ENCODE measurements at regions not wholly inside any gene's neighbourhood (a gene's known extent, or its start where the extent isn't known, plus 50 kb on each side); places are given as distances from the start of the nearest gene placed in this dataset.
"Not testable (repeated sequence)": the region's sequence is repeated elsewhere in the genome, so short reads cannot be mapped to it uniquely, and the experiment has no call there.

DNA sequence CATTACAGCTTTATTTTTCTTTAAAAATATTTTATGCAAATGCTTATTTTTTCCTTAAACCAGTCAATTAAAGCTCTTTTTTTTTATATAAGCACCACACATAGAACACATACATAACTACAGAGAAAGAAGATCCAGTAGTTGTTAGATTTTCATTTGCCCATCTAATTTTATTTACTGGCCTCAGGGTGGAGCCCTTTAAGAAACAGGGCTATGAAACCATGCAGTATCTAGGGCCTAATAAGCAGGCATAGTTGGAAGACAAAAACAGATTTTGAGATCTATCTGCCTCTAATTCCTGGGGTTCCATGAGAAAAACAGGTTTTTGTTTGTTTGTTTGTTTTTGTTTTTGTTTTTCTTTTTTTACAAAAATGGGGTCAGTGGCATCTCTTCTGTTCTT, 120.6 kb downstream of the BCHE start:
- no peak for DNase-seq

DNA sequence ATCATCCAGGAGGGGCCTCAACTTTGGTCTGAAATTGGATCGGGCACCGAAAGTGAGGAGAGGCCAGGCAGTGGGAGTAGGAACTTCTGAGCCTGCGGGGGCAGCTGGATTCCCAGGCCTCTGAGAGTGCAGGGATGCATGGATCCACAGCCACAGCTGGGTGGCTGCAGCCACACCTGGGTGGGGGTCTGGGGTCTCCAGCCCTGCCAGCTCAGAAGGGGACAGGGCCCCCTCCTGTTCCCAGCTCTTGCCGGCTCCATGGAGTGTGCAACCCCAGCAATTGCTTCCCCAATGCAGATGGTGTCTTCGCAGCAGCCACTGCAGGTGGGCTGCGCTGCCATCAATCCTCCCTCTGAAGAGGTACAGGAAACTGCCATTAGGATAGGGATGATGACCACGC, 123.7 kb downstream of the BCHE start:
- DNase-seq = no peak

DNA sequence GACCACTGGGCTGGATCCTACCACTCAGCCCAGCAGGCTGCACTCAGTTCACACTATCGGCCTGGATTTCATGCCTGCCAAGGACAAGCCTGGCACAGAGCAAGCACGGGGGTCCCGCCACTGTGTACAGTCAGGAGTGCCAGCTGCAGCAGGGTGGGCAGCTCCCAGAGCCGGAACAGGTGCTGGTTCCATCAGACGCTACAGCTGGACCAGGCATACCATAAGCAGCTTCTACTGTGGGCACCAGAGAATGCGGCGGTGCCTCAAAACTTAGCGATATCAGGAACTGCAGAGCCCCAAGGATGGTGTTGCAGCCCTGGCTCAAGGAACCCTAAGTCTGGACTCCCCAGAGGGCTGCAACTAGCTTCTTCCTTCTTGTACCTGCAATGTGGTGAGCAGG, 124.8 kb downstream of the BCHE start:
- no peak for DNase-seq

DNA sequence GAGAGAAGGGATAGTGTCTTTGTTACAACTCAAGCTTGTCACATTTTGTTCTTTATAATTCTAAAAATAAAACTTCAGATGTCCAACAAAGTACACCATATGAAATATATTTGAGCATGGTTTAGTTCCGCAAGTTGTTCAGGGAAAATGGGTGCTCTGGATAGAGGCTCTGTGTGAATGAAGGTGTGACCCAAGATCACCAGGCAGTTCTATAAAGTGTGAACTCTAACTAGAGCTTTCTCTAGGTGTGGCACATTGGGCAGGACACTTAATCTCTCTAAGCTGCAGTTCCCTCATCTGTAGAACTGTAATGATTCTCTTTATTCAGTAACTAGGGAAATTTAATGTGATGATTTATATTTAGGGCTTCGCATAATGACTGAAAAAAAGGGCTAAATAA, 139.3 kb downstream of the BCHE start:
- no peak for DNase-seq

DNA sequence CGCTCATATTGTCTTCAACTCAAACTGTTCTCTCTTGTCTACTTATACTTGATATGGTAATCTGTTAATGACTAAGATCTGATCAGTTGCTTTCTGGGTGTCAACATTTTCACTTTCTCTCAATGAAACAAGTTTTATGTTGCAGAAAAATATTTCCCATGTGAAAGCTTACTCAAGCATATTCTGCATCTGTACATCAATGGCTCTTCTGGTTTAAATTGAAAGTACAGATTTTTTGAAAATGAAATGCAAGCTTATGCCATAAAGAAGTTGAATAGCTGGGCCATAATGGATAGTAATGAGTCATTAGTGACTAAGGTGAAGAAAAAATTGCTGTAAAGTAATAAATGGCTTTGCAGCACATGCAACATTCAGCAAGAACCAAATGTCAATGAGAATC, 140.7 kb downstream of the BCHE start:
- DNase-seq = no peak

DNA sequence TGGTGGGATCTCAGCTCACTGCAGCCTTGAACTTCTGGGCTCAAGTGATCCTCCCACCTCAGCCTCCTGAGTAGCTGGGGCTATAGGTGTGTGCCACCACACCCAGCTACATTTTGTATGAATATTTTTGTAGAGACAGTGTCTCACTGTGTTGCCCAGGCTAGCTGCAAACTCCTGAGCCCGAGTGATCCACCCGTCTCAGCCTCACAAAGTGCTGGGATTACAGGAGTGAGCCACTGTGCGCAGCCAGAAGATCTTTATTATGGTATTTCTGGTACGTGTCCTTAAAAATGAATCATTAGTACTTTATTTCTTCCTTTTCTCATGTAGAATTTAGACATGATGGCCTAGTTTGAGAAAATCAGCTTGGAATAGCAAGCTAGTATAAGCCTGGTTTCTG, 153.3 kb downstream of the BCHE start:
- DNase-seq = no peak

DNA sequence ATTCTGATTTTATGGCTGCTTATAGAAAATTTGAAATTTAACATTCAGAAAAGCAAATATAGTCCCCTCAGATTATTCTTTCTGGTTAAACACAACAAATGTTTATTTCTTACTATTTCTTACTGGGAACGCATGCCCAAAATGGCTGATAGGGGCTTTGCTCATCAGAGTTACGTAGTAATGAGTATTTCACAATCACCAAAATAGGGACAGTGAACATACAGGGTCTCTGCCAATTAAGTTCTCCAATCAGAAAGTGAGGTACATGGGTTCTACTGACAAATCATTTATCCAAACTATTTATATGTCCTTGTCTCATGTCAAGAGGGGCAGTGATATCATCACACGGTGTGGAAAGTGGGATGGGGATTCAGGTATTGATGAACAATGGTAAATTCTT, 154.5 kb downstream of the BCHE start:
- DNase-seq = no peak

DNA sequence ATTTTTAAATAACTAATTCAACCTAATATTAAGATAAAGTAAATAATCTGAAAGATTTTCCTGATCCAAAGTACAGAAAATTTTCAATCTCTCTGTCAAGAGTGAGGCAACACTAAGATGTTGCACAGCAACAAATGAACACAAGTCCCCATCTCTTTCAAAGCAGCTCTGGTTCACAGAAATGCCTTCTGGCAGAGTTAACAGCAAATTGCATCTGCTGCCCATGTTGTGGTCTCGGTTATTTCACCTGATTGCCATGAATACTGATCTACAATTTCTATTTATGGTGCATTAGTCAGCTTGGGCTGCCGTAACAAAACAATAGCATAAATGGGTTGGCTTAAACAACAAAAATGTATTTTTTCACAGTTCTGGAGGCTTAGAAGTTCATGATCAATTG, 167.3 kb downstream of the BCHE start:
- DNase-seq = no peak

DNA sequence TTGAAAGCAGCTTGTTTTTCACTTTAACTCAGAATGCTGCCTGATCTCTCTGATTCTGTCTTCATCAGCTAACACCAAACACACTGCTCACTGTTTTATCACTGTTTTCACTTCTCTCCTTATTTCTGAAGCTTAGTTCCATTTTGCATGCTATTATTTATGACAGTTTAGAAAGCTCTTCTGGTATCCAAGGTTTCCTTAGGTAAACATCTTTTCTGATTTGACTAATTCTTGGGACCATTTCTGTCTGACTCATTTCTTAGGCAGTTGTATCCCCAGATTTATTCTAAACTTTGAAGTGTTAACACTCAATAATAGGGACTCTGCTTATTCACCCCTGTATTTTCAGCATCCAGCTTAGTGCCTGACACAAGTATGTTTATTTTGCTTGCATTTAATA, 167.7 kb downstream of the BCHE start:
- DNase-seq = no peak

DNA sequence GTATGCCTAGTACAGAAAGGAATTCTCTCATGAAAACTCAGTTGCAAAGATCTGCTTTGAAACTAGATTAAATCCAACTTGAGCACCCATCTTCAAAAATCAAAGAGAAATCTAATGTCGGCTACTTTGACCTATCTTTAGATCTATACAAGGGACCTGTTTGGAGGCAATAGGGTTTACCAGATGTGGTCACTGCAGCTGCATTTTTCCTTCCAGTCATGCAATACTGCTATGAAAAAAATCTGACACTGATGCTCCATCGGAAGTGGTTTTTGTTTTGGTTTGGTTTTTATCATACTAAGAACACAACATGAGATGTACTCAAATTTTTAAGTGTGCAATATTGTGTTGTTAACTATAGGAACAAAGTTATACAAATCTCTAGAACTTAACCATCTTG, 169.5 kb downstream of the BCHE start:
- no peak for DNase-seq

DNA sequence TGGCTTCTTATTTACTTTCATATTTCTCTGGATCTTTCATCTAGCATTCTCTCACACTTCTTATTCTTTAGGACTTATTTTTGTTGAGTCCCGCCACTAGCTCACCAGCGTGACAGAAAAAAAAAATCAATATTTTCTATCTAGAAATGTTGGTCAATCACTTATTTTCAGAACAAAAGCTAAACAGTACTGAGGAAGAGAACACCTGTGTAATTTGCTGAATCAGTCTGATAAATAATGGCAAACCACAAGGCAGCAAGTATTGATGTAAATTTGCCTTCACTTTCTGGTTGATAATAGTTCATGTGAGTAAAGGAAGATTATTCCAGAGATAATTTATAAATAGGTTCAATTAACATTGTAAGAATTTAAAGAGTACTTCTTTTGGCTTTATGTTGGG, 179.2 kb downstream of the BCHE start:
- DNase-seq = no peak

DNA sequence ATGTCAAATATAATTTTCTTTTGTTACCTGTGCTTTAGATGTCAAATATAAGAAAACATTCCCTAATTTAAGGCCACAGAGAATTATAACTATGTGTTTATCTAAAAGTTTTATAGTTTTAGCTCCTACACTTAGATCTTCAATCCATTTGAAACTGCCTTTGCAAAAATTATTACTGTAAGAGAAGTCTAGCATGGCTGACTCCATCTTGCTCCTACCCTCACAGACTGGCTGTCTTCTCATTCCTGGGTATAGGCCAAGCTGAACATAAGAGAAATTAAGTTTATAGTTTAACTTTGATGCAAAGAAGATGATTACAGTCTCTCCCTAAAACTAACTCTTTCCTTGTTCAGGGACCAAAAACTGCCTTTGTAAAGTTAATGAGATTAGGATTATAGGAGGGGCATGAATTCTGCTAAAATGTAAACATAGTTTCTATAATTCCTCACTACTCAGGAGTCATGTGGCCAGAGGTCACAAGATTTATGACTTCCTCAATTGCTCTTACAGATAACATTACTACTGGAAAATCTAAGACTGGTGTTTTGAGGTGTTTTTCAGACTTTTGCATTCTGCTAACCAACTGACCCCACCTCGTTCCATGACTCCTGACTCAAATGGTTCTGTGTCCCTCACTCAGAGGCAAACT, 184.0 kb downstream of the BCHE start:
- no peak for DNase-seq

DNA sequence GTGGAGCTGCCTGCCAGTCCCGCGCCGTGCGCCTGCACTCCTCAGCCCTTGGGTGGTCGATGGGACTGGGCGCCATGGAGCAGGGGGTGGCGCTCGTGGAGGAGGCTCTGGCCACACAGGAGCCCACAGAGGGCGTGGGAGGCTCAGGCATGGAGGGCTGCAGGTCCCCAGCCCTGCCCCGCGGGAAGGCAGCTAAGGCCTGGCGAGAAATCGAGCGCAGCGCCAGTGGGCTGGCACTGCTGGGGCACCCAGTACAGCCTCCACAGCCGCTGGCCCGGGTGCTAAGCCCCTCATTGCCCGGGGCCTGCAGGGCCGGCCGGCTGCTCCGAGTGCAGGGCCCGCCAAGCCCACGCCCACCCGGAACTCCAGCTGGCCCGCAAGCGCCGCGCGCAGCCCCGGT, 187.9 kb downstream of the BCHE start:
- DNase-seq = not testable (repeated sequence)

DNA sequence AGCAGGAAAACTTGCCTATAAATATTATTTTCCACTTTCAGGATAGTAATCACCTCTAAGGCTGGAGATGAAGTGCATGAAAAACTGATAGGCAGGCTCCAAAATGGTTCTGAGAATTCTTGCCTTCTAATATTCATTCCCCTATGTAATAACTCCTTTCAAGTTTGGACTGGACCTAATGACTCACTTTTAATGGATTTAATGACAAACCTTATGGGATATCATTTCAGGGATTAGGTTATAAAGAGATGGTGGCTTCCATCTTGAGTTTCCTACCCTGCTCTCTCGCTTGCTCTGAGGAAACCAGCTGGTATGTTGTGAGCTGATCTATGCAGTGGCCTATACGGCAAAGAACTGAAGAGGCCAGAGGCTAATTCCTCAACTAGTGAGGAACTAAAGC, 192.0 kb downstream of the BCHE start:
- no peak for DNase-seq

DNA sequence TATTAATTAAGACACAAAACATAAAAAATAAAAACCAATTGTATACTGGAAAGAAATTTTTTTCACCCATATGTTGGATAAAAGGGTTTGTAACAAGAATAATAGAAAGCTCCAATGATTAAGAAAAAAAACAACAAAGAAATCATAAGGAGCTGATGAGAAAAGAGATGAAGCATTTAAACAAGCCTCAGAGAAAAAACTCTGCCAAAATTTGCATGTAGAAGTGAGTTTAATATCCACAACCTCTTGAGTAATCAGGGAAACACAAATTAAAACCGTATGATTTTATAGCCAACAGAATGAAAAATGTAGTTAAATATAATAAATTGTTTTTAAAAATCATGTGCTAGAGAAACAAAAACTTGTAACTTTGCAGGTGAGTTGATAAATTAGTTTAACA, 192.9 kb downstream of the BCHE start:
- DNase-seq = no peak

DNA sequence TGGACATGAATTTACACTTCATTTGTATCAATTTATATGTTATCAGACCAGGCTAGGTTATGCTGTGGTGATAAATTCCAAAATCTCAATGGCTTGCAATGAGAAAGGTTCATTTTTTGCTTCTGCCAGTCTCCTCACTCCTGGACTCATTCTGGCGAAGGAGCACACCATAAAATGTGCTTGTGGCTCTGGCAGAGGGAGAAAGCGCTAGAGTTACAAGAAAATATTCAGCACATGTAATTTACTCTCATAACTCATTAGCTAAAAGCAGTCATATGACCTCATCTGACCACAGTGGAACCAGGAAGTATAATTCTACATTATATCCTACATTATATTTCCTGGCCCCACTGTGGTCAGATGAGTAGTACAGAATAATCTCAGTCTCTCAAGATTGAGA, 193.8 kb downstream of the BCHE start:
- no peak for DNase-seq

DNA sequence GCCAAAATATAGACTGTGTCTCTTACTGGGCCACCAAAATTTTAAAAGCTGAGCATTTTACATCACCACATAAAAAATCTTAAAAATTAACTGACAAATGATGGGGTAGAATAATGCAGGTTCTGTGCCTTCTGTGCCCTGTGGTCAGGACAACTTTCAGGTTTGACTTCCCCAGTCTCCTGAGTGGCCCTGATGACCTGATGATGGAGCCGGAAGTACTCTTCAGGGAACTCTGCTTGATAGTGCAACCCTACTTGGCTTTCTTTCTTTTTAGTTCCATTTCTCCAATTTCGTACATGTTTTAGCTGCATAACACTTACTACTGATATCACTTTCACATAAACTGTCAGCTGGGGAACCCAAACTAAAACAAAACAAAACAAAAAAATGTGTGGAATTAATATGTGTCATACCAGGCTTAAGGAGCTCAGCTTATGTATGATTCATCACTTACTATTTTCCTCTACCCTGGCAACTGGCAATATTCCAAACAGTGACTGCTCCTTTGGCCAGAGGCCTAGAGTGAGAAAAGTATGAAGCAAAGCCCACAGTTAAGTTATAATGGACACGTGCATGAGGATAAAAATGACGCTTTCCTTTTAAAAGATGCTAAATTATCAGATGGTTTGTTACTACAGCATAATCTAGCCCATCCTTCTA, 194.3 kb downstream of the BCHE start:
- DNase-seq = no peak

DNA sequence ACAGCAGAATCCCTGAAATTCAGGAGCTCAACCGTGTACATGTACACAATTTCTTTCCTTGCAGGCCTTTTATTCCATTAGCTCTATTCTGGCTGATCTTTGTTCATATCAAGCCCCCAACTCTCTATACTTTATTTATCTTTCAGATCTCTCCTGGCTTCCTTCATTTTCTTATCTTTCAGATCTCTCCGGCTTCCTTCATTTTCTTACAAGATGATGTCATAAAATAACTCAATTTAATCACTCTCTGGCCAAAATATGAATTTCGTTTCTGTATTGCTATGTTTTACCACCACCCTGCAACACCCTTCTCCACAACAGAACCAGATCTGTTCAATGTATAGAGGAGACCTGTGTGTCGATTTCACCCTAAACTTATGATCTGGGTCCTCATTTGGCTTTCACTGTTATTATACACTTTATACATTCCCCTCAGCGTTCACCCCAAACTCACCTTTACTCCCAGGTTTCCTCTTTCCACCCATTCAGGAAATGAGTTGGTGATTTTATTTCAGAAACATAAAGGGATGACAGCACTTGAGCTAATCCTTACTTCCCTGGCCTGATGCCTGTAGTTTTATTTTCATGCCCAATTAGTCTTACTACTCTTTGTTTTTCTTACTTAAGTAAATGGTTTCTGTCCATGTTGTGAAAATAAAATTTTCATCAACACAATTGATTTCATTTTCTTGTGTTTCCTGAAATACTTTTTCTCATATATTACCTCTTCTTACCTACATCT, 195.5 kb downstream of the BCHE start:
- DNase-seq = no peak

DNA sequence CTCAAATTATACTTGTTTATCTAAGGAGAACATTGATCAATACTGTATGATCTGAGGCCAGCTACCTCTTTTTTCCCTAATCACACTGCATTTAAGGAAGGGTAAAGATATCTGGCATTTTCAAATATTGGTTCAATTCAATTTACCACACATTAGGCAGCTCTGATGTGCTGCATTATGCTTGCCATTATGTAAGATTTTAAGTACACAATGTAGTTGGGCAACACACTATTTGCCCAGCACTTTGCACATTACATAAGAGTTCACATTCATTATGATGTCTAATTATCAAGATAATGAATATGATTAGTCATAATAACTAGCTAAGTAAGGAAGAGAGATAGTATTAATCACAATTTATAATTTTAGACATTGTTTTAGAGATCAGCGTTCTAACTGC, 196.3 kb downstream of the BCHE start:
- no peak for DNase-seq

DNA sequence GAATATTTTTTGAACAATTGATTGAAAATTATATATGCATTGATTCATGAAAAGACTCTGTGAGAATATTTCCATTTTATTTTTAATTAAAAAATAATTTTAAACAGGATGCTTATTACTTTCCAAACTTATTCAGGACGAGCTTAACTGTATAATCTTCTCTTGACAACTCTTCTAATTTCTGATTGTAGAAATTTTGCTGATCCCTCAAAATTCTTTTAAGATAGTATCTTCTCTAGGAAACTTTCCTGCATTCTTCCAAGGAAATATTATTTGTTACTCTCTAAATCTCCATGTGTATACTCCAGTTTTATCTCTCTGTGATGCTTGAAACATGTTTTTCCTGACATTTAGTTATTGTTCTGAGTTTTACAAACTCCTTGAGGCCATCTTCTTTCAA, 197.2 kb downstream of the BCHE start:
- no peak for DNase-seq

DNA sequence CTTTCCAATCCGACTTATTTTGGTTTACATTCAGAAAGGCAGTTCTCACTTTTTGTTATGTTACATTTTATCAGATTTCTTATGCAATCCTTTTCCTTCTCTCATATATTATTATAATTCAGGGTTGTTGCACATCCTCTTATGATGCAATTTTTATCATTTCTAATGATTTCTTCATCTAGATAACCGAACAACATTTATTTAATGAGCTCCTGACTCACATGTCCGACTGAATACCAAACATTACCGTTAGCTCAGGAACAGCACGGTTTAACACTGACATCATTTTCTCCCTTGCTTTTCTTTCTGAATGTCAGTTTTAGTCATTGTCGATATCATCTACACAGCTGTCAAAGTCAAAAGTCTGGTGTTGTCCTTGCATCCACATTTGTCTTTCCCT, 199.2 kb downstream of the BCHE start:
- no peak for DNase-seq

DNA sequence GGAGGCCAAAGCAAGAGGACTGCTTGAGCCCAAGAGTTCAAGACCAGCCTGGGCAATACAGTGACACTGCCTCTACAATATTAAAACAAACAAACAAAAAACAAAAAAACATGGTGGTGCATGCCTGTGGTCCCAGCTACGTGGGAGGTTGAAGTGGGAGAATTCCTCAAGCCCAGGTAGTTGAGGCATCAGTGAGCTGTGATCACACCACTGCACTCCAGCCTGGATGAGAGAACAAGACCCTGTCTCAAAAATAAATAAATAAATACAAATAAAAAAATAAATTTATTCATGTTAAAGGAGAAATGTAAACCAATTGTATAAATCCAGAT, 200.6 kb downstream of the BCHE start:
- DNase-seq = no peak

DNA sequence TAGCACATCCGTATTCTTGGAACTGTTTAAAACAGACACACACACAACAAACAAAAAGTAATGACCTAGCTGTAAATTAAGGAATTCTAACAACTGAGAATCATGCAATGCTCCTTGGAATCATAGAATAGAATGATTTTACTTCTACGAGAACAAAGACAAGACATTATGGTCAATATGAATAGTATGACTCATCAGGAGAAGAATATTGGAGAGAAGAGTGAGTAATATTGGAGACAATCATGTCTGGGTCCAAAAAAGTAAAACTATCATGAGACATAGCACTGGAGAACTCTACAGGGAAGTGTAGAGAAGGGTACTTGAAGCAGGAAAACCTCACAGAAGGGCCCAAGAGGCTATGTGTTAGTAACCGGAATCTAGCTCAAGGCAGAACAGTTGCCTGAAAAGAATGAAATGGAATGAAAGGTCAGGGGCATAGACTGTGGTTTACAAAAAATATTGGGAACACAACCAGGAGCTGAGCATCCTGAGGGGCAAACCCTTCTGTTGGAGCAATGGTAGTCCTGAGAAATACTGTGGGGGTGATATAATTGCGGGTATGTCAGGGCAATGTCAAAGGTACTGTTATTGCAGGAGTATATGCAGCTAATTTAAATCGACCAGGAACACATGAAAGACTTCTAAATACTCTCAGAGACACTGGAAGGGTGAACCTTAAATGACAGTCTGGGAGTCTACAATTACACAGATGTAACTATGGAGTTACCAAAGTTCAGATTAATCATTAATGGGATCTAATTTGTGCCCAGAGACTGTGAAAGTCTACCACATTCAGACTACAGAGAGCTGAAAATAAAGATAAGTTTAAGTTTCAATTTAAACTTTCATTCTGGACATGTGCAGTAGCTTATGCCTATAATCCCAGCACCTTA, 201.2 kb downstream of the BCHE start:
- DNase-seq = no peak

DNA sequence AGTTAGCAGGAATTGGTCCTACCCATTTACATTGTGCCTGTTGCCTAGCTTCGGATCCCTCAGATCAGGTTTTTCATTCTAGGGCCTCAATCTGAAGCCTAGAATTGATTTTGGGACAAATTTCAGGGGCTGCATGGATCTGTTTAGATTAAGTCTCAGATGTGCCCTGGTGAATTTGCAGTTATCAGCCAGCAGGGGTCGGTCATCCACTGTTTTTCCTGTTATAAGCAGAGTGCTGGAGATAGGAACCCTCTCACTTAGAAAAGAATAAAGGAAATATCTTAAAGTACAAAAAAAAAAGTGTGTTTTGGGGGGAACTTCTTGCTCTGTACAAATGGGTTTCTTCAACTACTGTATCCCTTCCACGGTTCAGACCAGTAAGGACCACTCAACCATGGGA, 212.5 kb downstream of the BCHE start:
- no peak for DNase-seq
